Trophoblast cell (in vitro differentiated cells and primary cell): ENCODE measurements at regions not wholly inside any gene's neighbourhood (a gene's known extent, or its start where the extent isn't known, plus 50 kb on each side); places are given as distances from the start of the nearest gene placed in this dataset.
A peak's percentile ranks its signal among the peaks of the same experiment; 100 is the strongest.

Experiments
- DNase-seq, 2 donors: peaks; one replicate each; pipeline ENCODE4 v3.0.0-alpha.2; 2016
- H2AFZ ChIP-seq: 2 replicates; pipeline ENCODE4 v1.6.1; 2013; ENCODE audit warnings: low read length, moderate library complexity, mild to moderate bottlenecking; ENCODE audit not compliant: insufficient read depth, poor library complexity
- H2AK5ac ChIP-seq: 2 replicates; pipeline ENCODE4 v1.6.1; 2013; ENCODE audit warnings: mild to moderate bottlenecking, low read length
- H2BK120ac ChIP-seq: 2 replicates; pipeline ENCODE4 v1.6.1; 2013; ENCODE audit warnings: low read length, mild to moderate bottlenecking, moderate library complexity; ENCODE audit not compliant: insufficient read depth, poor library complexity
- H2BK12ac ChIP-seq: 2 replicates; pipeline ENCODE4 v1.6.1; 2013; ENCODE audit warnings: mild to moderate bottlenecking, low read length, moderate library complexity
- H2BK5ac ChIP-seq: 2 replicates; pipeline ENCODE4 v1.6.1; 2013; ENCODE audit warnings: low read length, low read depth, moderate library complexity, mild to moderate bottlenecking; ENCODE audit not compliant: poor library complexity
- H3K14ac ChIP-seq: 2 replicates; pipeline ENCODE4 v1.6.1; 2013; ENCODE audit warnings: mild to moderate bottlenecking, low read length
- H3K18ac ChIP-seq: 2 replicates; pipeline ENCODE4 v1.6.1; 2013; ENCODE audit warnings: mild to moderate bottlenecking, low read length
- H3K23ac ChIP-seq: 2 replicates; pipeline ENCODE4 v1.6.1; 2013; ENCODE audit warnings: low read length
- H3K27ac ChIP-seq: 2 replicates; pipeline ENCODE4 v1.5.1; 2013; ENCODE audit warnings: low read depth, mild to moderate bottlenecking, inconsistent platforms, low read length, moderate library complexity
- H3K27me3 ChIP-seq: 2 replicates; pipeline ENCODE4 v1.6.1; 2013; ENCODE audit warnings: inconsistent platforms, mild to moderate bottlenecking, low read length, moderate library complexity; ENCODE audit not compliant: insufficient read depth
- H3K36me3 ChIP-seq, 2 experiments: 1 replicate in 1 of 2; 2 replicates in 1 of 2; pipeline ENCODE4 v1.6.1; 2013; ENCODE audit warnings: low read length in 2 of 2, mild to moderate bottlenecking in 2 of 2, moderate library complexity in 1 of 2; ENCODE audit not compliant: insufficient read depth in 2 of 2, control insufficient read depth in 1 of 2
- H3K4ac ChIP-seq: 2 replicates; pipeline ENCODE4 v1.6.1; 2013; ENCODE audit warnings: low read depth, mild to moderate bottlenecking, low read length, moderate library complexity
- H3K4me1 ChIP-seq, 2 experiments: 1 replicate in 1 of 2; 2 replicates in 1 of 2; pipeline ENCODE4 v1.6.1; 2013; ENCODE audit warnings: low read length in 2 of 2, mild to moderate bottlenecking in 2 of 2, moderate library complexity in 1 of 2; ENCODE audit not compliant: insufficient read depth in 2 of 2, control insufficient read depth in 1 of 2
- H3K4me2 ChIP-seq: 2 replicates; pipeline ENCODE4 v1.6.1; 2013; ENCODE audit warnings: inconsistent platforms, mild to moderate bottlenecking, low read length, moderate library complexity
- H3K4me3 ChIP-seq: 2 replicates; pipeline ENCODE4 v1.5.1; 2013; ENCODE audit warnings: mild to moderate bottlenecking, low read depth, low read length, inconsistent platforms
- H3K79me1 ChIP-seq: one replicate; pipeline ENCODE4 v1.6.1; 2013; ENCODE audit warnings: low read length
- H3K79me2 ChIP-seq: 2 replicates; pipeline ENCODE4 v1.6.1; 2013; ENCODE audit warnings: low read length, mild to moderate bottlenecking; ENCODE audit not compliant: control insufficient read depth, insufficient read depth, poor library complexity
- H3K9ac ChIP-seq: 2 replicates; pipeline ENCODE4 v1.6.1; 2013; ENCODE audit warnings: mild to moderate bottlenecking, low read length
- H3K9me3 ChIP-seq: 2 replicates; pipeline ENCODE4 v1.6.1; 2013; ENCODE audit warnings: low read depth, mild to moderate bottlenecking, control low read depth, inconsistent platforms, low read length; ENCODE audit not compliant: insufficient read depth
- H4K12ac ChIP-seq: 2 replicates; pipeline ENCODE4 v1.6.1; 2013; ENCODE audit warnings: low read depth, mild to moderate bottlenecking, low read length, moderate library complexity
- H4K8ac ChIP-seq: 2 replicates; pipeline ENCODE4 v1.6.1; 2013; ENCODE audit warnings: low read depth, mild to moderate bottlenecking, low read length, moderate library complexity
- H4K91ac ChIP-seq: one replicate; pipeline ENCODE4 v1.6.1; 2013; ENCODE audit warnings: low read depth, mild to moderate bottlenecking, low read length, moderate library complexity
- WGBS: extraction: QIAGEN DNeasy Blood & Tissue Kit; methylation state at CpG from one replicate; pipeline ENCODE4 v1.1.7; 2013; ENCODE audit warnings: missing lambda C conversion rate; ENCODE audit not compliant: insufficient read length, insufficient coverage; ENCODE audit errors: extremely low coverage; 5-methylcytosine and 5-hydroxymethylcytosine counted together

GRCh38 chr16:51048544-51048943 lies 102.5 kb downstream of the SALL1 start:
- H3K4me2 ChIP-seq: no peak overlapping the region
- peak in 1 of 2 donors; percentile 30 for DNase-seq
- no peaks in the 10 kb centered on the region for H3K36me3 ChIP-seq
- no peak overlapping the region for H3K18ac ChIP-seq
- no peak overlapping the region for H3K14ac ChIP-seq
- H4K12ac ChIP-seq: no peak overlapping the region
- no peak overlapping the region for H2AK5ac ChIP-seq
- no peak overlapping the region for H2BK5ac ChIP-seq
- no peak overlapping the region for H3K4ac ChIP-seq
- H4K91ac ChIP-seq: no peak overlapping the region
- WGBS: no CpG with 5 or more reads among the region's 3 CpGs
- H3K27ac ChIP-seq: no peak overlapping the region
- no peak overlapping the region for H2BK120ac ChIP-seq
- H3K4me3 ChIP-seq: no peak overlapping the region
- no peak overlapping the region for H3K9ac ChIP-seq
- H3K79me2 ChIP-seq: no peaks in the 10 kb centered on the region
- no peaks in the 10 kb centered on the region for H3K79me1 ChIP-seq
- H2BK12ac ChIP-seq: no peak overlapping the region
- no peak overlapping the region for H3K23ac ChIP-seq
- no peaks in the 10 kb centered on the region for H3K9me3 ChIP-seq
- H4K8ac ChIP-seq: no peak overlapping the region
- H3K27me3 ChIP-seq: no peaks in the 10 kb centered on the region
- peaks cover 4 to 5% of the 10 kb centered on the region in 2 experiments for H3K4me1 ChIP-seq
- no peak overlapping the region for H2AFZ ChIP-seq

GRCh38 chr16:51045794-51046193 lies 105.3 kb downstream of the SALL1 start:
- Histone ChIP-seq H4K8ac (no peak overlapping the region), H3K36me3 (no peaks in the 10 kb centered on the region), H4K91ac (no peak overlapping the region), H3K9me3 (no peaks in the 10 kb centered on the region), H3K14ac (no peak overlapping the region), H3K27me3 (no peaks in the 10 kb centered on the region), H3K4me2 (no peak overlapping the region), H2BK5ac (no peak overlapping the region), H2BK120ac (no peak overlapping the region), H2AFZ (no peak overlapping the region), H3K27ac (no peak overlapping the region), H3K9ac (no peak overlapping the region), H3K18ac (no peak overlapping the region), H4K12ac (no peak overlapping the region), H3K4me3 (no peak overlapping the region), H2BK12ac (no peak overlapping the region), H3K79me2 (no peaks in the 10 kb centered on the region), H3K23ac (no peak overlapping the region), H3K4ac (no peak overlapping the region), H3K79me1 (no peaks in the 10 kb centered on the region), H3K4me1 (peaks cover 4 to 5% of the 10 kb centered on the region in 2 experiments), H2AK5ac (no peak overlapping the region)
- no peak for DNase-seq
- WGBS: no CpG with 5 or more reads among the region's 5 CpGs

DNA sequence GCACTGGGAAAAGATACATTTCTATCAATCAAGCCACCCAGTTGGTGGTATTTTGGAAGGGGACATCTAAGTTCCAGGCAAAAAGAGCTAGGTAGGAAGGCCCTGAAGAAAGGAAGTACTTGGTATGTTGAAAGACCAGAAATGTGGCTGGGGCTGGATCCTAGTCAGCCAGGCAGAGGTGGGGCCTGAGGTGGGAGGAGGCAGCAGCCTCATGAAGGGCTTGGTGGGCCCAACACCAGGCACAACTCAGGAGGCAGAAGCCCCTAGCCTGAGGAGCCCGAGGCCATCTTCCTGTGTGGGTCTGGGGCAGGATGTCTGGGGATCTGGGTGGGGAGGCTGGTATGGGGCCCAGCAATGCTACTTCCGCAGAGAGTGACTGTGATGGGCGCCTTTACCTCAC lies 105.9 kb downstream of the SALL1 start:
- Histone ChIP-seq H2BK12ac (no peak overlapping the region), H3K14ac (no peak overlapping the region), H4K91ac (no peak overlapping the region), H2BK120ac (no peak overlapping the region), H3K4ac (no peak overlapping the region), H2AFZ (no peak overlapping the region), H3K4me3 (no peak overlapping the region), H3K79me1 (no peaks in the 10 kb centered on the region), H3K4me2 (no peak overlapping the region), H3K79me2 (no peaks in the 10 kb centered on the region), H3K4me1 (peaks cover 4 to 5% of the 10 kb centered on the region in 2 experiments), H3K36me3 (no peaks in the 10 kb centered on the region), H3K27me3 (no peaks in the 10 kb centered on the region), H2BK5ac (no peak overlapping the region), H2AK5ac (no peak overlapping the region), H4K12ac (no peak overlapping the region), H3K9me3 (no peaks in the 10 kb centered on the region), H3K23ac (no peak overlapping the region), H3K27ac (no peak overlapping the region), H3K18ac (no peak overlapping the region), H3K9ac (no peak overlapping the region), H4K8ac (no peak overlapping the region)
- no CpG with 5 or more reads among the region's 3 CpGs for WGBS
- DNase-seq: peak in 1 of 2 donors; percentile 5

DNA sequence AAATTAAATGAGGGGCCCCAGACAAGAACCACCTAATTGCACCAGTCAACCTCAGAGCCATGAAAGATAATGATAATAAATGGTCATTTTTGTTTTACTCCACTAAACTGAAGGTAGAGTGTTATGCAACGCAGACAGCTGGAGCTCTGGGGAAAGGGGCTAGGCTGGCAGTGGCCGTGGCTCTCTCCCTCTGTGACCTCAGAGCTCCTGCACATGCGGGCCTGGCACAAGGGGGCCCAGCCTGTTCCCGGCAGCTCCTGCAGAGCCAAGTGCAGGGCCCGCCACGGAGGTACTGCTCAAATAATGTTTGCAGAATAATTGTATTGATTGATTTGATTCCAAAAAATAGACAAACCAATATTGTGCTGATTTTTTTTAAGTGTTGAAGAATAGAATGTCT lies 109.5 kb downstream of the SALL1 start:
- no peak overlapping the region for H4K91ac ChIP-seq
- H3K4me1 ChIP-seq: peaks cover 4 to 5% of the 10 kb centered on the region in 2 experiments
- no peak overlapping the region for H2BK12ac ChIP-seq
- H4K8ac ChIP-seq: no peak overlapping the region
- H2BK120ac ChIP-seq: no peak overlapping the region
- no peak overlapping the region for H3K27ac ChIP-seq
- no peaks in the 10 kb centered on the region for H3K27me3 ChIP-seq
- no peak overlapping the region for H4K12ac ChIP-seq
- no peak overlapping the region for H3K9ac ChIP-seq
- no peak overlapping the region for H3K4ac ChIP-seq
- no peaks in the 10 kb centered on the region for H3K9me3 ChIP-seq
- no peak for DNase-seq
- H2AFZ ChIP-seq: no peak overlapping the region
- H3K18ac ChIP-seq: no peak overlapping the region
- no peak overlapping the region for H2BK5ac ChIP-seq
- H3K23ac ChIP-seq: no peak overlapping the region
- H3K79me2 ChIP-seq: no peaks in the 10 kb centered on the region
- H3K4me3 ChIP-seq: no peak overlapping the region
- no peak overlapping the region for H2AK5ac ChIP-seq
- no peaks in the 10 kb centered on the region for H3K79me1 ChIP-seq
- WGBS: no CpG with 5 or more reads among the region's 6 CpGs
- H3K36me3 ChIP-seq: no peaks in the 10 kb centered on the region
- H3K14ac ChIP-seq: no peak overlapping the region
- no peak overlapping the region for H3K4me2 ChIP-seq
